Activated naive CD4-positive, alpha-beta T cell treated with anti-CD3 and anti-CD28 coated beads, Interleukin-2, amount 50 U/mL, for 72 hours (primary cell): ENCODE measurements at regions not wholly inside any gene's neighbourhood (a gene's known extent, or its start where the extent isn't known, plus 50 kb on each side); places are given as distances from the start of the nearest gene placed in this dataset.

Experiments
- ATAC-seq, 2 donors: fragments of 150-1000 bp; cut with Tn5 transposase; 2 replicates each; pipeline ENCODE4 v1.10.0; 2021; ENCODE audit warnings: mild to moderate bottlenecking in 2 of 2, moderate library complexity in 2 of 2
- DNase-seq, 2 donors: peaks; one replicate each; pipeline ENCODE4 v3.0.0; 2021 to 2022; ENCODE audit warnings: low spot score in 2 of 2
- H3K27ac Mint-ChIP-seq, 2 donors: one replicate each; pipeline ENCODE4 v1.8.0; 2022; ENCODE audit warnings: mild to moderate bottlenecking in 2 of 2, mixed read lengths in 2 of 2
- H3K36me3 Mint-ChIP-seq, 2 donors: one replicate each; pipeline ENCODE4 v1.8.0; 2022; ENCODE audit warnings: mixed read lengths in 2 of 2
- H3K9me3 Mint-ChIP-seq, 2 donors: one replicate each; pipeline ENCODE4 v1.8.0; 2022; ENCODE audit warnings: mixed read lengths in 2 of 2

- DNase-seq, result no peak
- Mint-ChIP-seq H3K9me3 (no peaks in the 10 kb centered on the region), H3K27ac (no peak overlapping the region), H3K36me3 (no peaks in the 10 kb centered on the region)
- ATAC-seq, result no peak
Observed at GRCh38 chr2:205905576-205905975, 180.4 kb downstream of the INO80D start.

GRCh38 chr2:205904873-205905272, 181.1 kb downstream of the INO80D start:
- DNase-seq, result no peak
- no peaks in the 10 kb centered on the region for H3K9me3 Mint-ChIP-seq
- no peak overlapping the region for H3K27ac Mint-ChIP-seq
- no peak for ATAC-seq
- H3K36me3 Mint-ChIP-seq, result no peaks in the 10 kb centered on the region

GRCh38 chr2:205903549-205904129, 182.3 kb downstream of the INO80D start:
- peaks cover 4 to 10% of the 10 kb centered on the region in 2 donors for H3K9me3 Mint-ChIP-seq
- H3K27ac Mint-ChIP-seq, result no peak overlapping the region
- H3K36me3 Mint-ChIP-seq, result no peaks in the 10 kb centered on the region
- DNase-seq (no peak), ATAC-seq (peak; percentile 43 to 69)

GRCh38 chr2:205902900-205903237, 183.1 kb downstream of the INO80D start:
- H3K36me3 Mint-ChIP-seq, result peaks cover 0 to 6% of the 10 kb centered on the region in 2 donors
- ATAC-seq, result no peak
- DNase-seq, result no peak
- H3K27ac Mint-ChIP-seq, result no peak overlapping the region
- H3K9me3 Mint-ChIP-seq, result peaks cover 4 to 10% of the 10 kb centered on the region in 2 donors

- Mint-ChIP-seq H3K9me3 (peaks cover 4 to 10% of the 10 kb centered on the region in 2 donors), H3K27ac (no peak overlapping the region), H3K36me3 (peaks cover 0 to 6% of the 10 kb centered on the region in 2 donors)
- DNase-seq (no peak), ATAC-seq (no peak)
Observed at GRCh38 chr2:205902041-205902899, 183.7 kb downstream of the INO80D start.

GRCh38 chr2:205901491-205901890, 184.5 kb downstream of the INO80D start:
- ATAC-seq, result no peak

GRCh38 chr2:205898744-205899143, 187.2 kb downstream of the INO80D start:
- no peak for ATAC-seq
- H3K9me3 Mint-ChIP-seq, result peaks cover 4 to 10% of the 10 kb centered on the region in 2 donors
- H3K36me3 Mint-ChIP-seq, result peaks cover 0 to 6% of the 10 kb centered on the region in 2 donors
- DNase-seq, result no peak
- H3K27ac Mint-ChIP-seq, result no peak overlapping the region

More at GRCh38 chr2:205901491-205901890, 184.5 kb downstream of the INO80D start:
- peaks cover 0 to 6% of the 10 kb centered on the region in 2 donors for H3K36me3 Mint-ChIP-seq
- H3K27ac Mint-ChIP-seq, result no peak overlapping the region
- no peak for DNase-seq
- H3K9me3 Mint-ChIP-seq, result peaks cover 4 to 10% of the 10 kb centered on the region in 2 donors

- H3K36me3 Mint-ChIP-seq, result peaks cover 0 to 6% of the 10 kb centered on the region in 2 donors
- DNase-seq (no peak), ATAC-seq (no peak)
- H3K9me3 Mint-ChIP-seq, result peaks cover 4 to 10% of the 10 kb centered on the region in 2 donors
- no peak overlapping the region for H3K27ac Mint-ChIP-seq
Observed at GRCh38 chr2:205895981-205896655, 189.9 kb downstream of the INO80D start.

GRCh38 chr2:205892665-205893259, 193.2 kb downstream of the INO80D start:
- DNase-seq (no peak), ATAC-seq (no peak)
- no peaks in the 10 kb centered on the region for H3K9me3 Mint-ChIP-seq
- H3K27ac Mint-ChIP-seq, result no peak overlapping the region
- H3K36me3 Mint-ChIP-seq, result no peaks in the 10 kb centered on the region

- Mint-ChIP-seq H3K36me3 (no peaks in the 10 kb centered on the region), H3K27ac (no peak overlapping the region), H3K9me3 (no peaks in the 10 kb centered on the region)
- ATAC-seq (no peak), DNase-seq (no peak)
Observed at GRCh38 chr2:205892251-205892655, 193.7 kb downstream of the INO80D start.

- H3K27ac Mint-ChIP-seq, result no peak overlapping the region
- DNase-seq (no peak), ATAC-seq (peak in 1 of 2 donors; percentile 48)
- H3K9me3 Mint-ChIP-seq, result no peaks in the 10 kb centered on the region
- no peaks in the 10 kb centered on the region for H3K36me3 Mint-ChIP-seq
Observed at GRCh38 chr2:205889114-205889513, 196.9 kb downstream of the INO80D start.

GRCh38 chr2:205887637-205888036, 198.3 kb downstream of the INO80D start:
- ATAC-seq, result no peak
- Mint-ChIP-seq H3K27ac (no peak overlapping the region), H3K36me3 (no peaks in the 10 kb centered on the region), H3K9me3 (no peaks in the 10 kb centered on the region)
- no peak for DNase-seq

- ATAC-seq (peak; percentile 64 to 71), DNase-seq (peak in 1 of 2 donors; percentile 70)
- Mint-ChIP-seq H3K27ac (no peak overlapping the region), H3K9me3 (no peaks in the 10 kb centered on the region), H3K36me3 (no peaks in the 10 kb centered on the region)
Observed at GRCh38 chr2:205885492-205886099, 200.4 kb downstream of the INO80D start.

GRCh38 chr2:205883965-205884364, 201.7 kb downstream of the NRP2 start:
- Mint-ChIP-seq H3K36me3 (no peaks in the 10 kb centered on the region), H3K9me3 (no peaks in the 10 kb centered on the region), H3K27ac (no peak overlapping the region)
- DNase-seq (no peak), ATAC-seq (no peak)

- Mint-ChIP-seq H3K9me3 (no peaks in the 10 kb centered on the region), H3K27ac (no peak overlapping the region), H3K36me3 (no peaks in the 10 kb centered on the region)
- no peak for DNase-seq
- ATAC-seq, result no peak
Observed at GRCh38 chr2:205882806-205883425, 200.6 kb downstream of the NRP2 start.

GRCh38 chr2:205880048-205880447, 197.7 kb downstream of the NRP2 start:
- DNase-seq (no peak), ATAC-seq (no peak)
- H3K9me3 Mint-ChIP-seq, result no peaks in the 10 kb centered on the region
- H3K36me3 Mint-ChIP-seq, result no peaks in the 10 kb centered on the region
- no peak overlapping the region for H3K27ac Mint-ChIP-seq
